ENCODE measurements at regions not wholly inside any gene's neighbourhood (a gene's known extent, or its start where the extent isn't known, plus 50 kb on each side); places are given as distances from the start of the nearest gene placed in this dataset.

DNA sequence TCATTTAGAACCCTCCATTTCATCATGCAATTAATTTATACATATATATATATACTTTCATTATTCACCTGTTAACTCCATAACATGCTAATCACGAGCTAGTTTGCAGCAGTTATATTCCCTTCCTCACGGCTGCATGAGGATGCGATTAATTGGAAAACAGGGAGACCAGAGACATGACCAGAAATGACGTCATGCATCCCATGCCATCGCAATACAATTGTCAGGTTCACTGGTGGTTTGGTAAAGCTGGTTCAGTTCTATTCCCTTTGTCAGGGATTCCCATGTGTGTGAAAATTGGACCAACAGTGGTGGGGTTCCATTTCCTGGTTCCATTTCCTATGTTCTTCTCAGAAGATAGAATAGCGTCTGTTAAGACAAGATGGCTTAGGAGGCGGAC lies 440.4 kb upstream of the ERCC4 start:
- Histone ChIP-seq H3K9me3 (ENCODE audit: control insufficient read depth, insufficient read depth, low read depth, low read length) (no peaks in the 10 kb centered on the region), H3K4me3 (ENCODE audit: low read depth, low read length) (no peak overlapping the region), H3K36me3 (ENCODE audit: control insufficient read depth in 2 of 2, insufficient read depth in 1 of 2, low read length in 2 of 2) (no peaks in the 10 kb centered on the region), H3K27ac (ENCODE audit: extremely low read depth, low read depth, low read length) (no peak overlapping the region), H3K4me1 (ENCODE audit: control insufficient read depth, insufficient read depth, low read length) (no peaks in the 10 kb centered on the region)
- POLR2A ChIA-PET: no interaction called here
- CTCF ChIA-PET: interaction anchor here (1.7 kb wide), 1 partner anchor 26 kb away, joined by 4 read pairs; no protein-coding TSS in a partner anchor
- TF ChIP-seq, protein P1, sequence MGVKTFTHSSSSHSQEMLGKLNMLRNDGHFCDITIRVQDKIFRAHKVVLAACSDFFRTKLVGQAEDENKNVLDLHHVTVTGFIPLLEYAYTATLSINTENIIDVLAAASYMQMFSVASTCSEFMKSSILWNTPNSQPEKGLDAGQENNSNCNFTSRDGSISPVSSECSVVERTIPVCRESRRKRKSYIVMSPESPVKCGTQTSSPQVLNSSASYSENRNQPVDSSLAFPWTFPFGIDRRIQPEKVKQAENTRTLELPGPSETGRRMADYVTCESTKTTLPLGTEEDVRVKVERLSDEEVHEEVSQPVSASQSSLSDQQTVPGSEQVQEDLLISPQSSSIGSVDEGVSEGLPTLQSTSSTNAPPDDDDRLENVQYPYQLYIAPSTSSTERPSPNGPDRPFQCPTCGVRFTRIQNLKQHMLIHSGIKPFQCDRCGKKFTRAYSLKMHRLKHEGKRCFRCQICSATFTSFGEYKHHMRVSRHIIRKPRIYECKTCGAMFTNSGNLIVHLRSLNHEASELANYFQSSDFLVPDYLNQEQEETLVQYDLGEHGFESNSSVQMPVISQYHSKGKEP (tag by site-specific recombination; IDR thresholded peaks at IDR 0.05): no peak
- no peak for TF ChIP-seq ZBTB20 (tag by site-specific recombination; IDR thresholded peaks at IDR 0.05)
- no peak for TF ChIP-seq GFI1B (tag by site-specific recombination; IDR thresholded peaks at IDR 0.05)
- TF ChIP-seq ZNF274 (IDR thresholded peaks at IDR 0.05; ENCODE audit: low read length): no peak
- no peak for TF ChIP-seq ZNF274 (tag by site-specific recombination; IDR thresholded peaks at IDR 0.05; ENCODE audit: borderline replicate concordance)
- TF ChIP-seq, protein P2, sequence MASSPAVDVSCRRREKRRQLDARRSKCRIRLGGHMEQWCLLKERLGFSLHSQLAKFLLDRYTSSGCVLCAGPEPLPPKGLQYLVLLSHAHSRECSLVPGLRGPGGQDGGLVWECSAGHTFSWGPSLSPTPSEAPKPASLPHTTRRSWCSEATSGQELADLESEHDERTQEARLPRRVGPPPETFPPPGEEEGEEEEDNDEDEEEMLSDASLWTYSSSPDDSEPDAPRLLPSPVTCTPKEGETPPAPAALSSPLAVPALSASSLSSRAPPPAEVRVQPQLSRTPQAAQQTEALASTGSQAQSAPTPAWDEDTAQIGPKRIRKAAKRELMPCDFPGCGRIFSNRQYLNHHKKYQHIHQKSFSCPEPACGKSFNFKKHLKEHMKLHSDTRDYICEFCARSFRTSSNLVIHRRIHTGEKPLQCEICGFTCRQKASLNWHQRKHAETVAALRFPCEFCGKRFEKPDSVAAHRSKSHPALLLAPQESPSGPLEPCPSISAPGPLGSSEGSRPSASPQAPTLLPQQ (tag by site-specific recombination; IDR thresholded peaks at IDR 0.05): no peak
- TF ChIP-seq SP2 (tag by site-specific recombination; IDR thresholded peaks at IDR 0.05): no peak
- no peak for TF ChIP-seq ZNF561 (tag by site-specific recombination; IDR thresholded peaks at IDR 0.05; ENCODE audit: borderline replicate concordance)

DNA sequence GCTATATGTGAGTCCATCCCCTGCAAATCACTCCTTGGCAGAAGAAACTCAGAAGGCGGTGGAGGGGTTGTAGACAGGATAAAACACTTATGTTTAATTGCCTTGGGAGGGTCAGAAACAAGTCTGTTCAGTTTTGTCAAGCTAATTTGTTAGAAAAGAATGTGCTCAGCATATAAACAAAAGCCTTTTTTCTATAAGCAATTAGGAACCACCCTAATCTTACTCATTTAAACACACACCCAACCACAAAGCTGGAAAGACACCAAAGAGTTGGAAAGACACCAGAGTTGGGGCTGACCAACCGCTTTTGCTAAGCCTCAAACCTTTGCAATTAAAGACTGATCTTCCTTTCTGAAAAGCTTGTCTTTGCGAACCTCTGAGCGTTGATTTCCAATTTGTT lies 439.2 kb upstream of the ERCC4 start:
- TF ChIP-seq ZNF138 (tag by site-specific recombination; IDR thresholded peaks at IDR 0.05; ENCODE audit: borderline replicate concordance): no peak
- no peak for TF ChIP-seq SP2 (tag by site-specific recombination; IDR thresholded peaks at IDR 0.05)
- no peak for TF ChIP-seq ZNF155 (tag by site-specific recombination; IDR thresholded peaks at IDR 0.05)
- no peak for TF ChIP-seq KLF10 (tag by site-specific recombination; IDR thresholded peaks at IDR 0.05)
- TF ChIP-seq ZNF174 (tag by site-specific recombination; IDR thresholded peaks at IDR 0.05): no peak
- ChIA-PET CTCF (interaction anchor here (0.6 to 1.7 kb wide), 2 partner anchors 12 to 27 kb away, joined by 4 read pairs; no protein-coding TSS in a partner anchor), POLR2A (no interaction called here)
- Histone ChIP-seq H3K4me1 (ENCODE audit: control insufficient read depth, insufficient read depth, low read length) (no peaks in the 10 kb centered on the region), H3K36me3 (ENCODE audit: control insufficient read depth in 2 of 2, insufficient read depth in 1 of 2, low read length in 2 of 2) (no peaks in the 10 kb centered on the region), H3K9me3 (ENCODE audit: control insufficient read depth, insufficient read depth, low read depth, low read length) (no peaks in the 10 kb centered on the region), H3K27ac (ENCODE audit: extremely low read depth, low read depth, low read length) (no peak overlapping the region), H3K4me3 (ENCODE audit: low read depth, low read length) (no peak overlapping the region)

DNA sequence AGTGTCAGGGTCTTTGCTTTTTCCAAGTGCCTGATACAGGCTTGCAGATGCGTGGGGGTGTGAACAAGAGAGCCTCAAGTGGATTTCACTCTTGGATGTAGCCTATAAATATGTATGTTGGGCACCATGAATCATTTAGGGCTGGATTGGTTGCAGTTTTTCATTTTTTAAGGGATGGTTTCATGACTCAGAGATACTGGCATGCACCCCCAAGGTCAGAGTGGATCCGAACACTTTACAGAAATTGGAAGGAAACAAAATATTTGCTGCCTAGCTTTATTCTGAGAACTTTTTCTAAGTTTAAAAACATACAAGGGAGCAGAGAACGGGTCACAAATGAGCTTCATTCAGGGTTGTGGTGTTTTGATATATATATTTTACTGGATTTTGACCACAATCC lies 436.8 kb upstream of the ERCC4 start:
- H3K4me1 ChIP-seq (ENCODE audit: control insufficient read depth, insufficient read depth, low read length): no peaks in the 10 kb centered on the region
- H3K27ac ChIP-seq (ENCODE audit: extremely low read depth, low read depth, low read length): no peak overlapping the region
- no peaks in the 10 kb centered on the region for H3K36me3 ChIP-seq (ENCODE audit: control insufficient read depth in 2 of 2, insufficient read depth in 1 of 2, low read length in 2 of 2)
- H3K9me3 ChIP-seq (ENCODE audit: control insufficient read depth, insufficient read depth, low read depth, low read length): no peaks in the 10 kb centered on the region
- ChIA-PET POLR2A (no interaction called here), CTCF (no interaction called here)
- H3K4me3 ChIP-seq (ENCODE audit: low read depth, low read length): no peak overlapping the region
- TF ChIP-seq SP2 (tag by site-specific recombination; IDR thresholded peaks at IDR 0.05) (no peak), TCF7L2 (IDR thresholded peaks at IDR 0.05; ENCODE audit: borderline replicate concordance, low read depth, low read length) (no peak), ZNF140 (tag by site-specific recombination; IDR thresholded peaks at IDR 0.05) (no peak), SETDB1 (IDR thresholded peaks at IDR 0.05; ENCODE audit: insufficient read length, low read length) (no peak), ZNF10 (tag by site-specific recombination; IDR thresholded peaks at IDR 0.05) (no peak), ZNF341 (tag by site-specific recombination; IDR thresholded peaks at IDR 0.05; ENCODE audit: low read depth) (no peak), ZNF19 (tag by site-specific recombination; IDR thresholded peaks at IDR 0.05; ENCODE audit: low read depth) (no peak), ZNF155 (tag by site-specific recombination; IDR thresholded peaks at IDR 0.05) (no peak)
- TF ChIP-seq, protein P3, sequence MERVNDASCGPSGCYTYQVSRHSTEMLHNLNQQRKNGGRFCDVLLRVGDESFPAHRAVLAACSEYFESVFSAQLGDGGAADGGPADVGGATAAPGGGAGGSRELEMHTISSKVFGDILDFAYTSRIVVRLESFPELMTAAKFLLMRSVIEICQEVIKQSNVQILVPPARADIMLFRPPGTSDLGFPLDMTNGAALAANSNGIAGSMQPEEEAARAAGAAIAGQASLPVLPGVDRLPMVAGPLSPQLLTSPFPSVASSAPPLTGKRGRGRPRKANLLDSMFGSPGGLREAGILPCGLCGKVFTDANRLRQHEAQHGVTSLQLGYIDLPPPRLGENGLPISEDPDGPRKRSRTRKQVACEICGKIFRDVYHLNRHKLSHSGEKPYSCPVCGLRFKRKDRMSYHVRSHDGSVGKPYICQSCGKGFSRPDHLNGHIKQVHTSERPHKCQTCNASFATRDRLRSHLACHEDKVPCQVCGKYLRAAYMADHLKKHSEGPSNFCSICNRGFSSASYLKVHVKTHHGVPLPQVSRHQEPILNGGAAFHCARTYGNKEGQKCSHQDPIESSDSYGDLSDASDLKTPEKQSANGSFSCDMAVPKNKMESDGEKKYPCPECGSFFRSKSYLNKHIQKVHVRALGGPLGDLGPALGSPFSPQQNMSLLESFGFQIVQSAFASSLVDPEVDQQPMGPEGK (tag by site-specific recombination; IDR thresholded peaks at IDR 0.05): no peak
- TF ChIP-seq, protein P4, sequence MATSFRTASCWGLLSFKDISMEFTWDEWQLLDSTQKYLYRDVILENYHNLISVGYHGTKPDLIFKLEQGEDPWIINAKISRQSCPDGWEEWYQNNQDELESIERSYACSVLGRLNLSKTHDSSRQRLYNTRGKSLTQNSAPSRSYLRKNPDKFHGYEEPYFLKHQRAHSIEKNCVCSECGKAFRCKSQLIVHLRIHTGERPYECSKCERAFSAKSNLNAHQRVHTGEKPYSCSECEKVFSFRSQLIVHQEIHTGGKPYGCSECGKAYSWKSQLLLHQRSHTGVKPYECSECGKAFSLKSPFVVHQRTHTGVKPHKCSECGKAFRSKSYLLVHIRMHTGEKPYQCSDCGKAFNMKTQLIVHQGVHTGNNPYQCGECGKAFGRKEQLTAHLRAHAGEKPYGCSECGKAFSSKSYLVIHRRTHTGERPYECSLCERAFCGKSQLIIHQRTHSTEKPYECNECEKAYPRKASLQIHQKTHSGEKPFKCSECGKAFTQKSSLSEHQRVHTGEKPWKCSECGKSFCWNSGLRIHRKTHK (tag by site-specific recombination; IDR thresholded peaks at IDR 0.05): no peak
- TF ChIP-seq, protein P5, sequence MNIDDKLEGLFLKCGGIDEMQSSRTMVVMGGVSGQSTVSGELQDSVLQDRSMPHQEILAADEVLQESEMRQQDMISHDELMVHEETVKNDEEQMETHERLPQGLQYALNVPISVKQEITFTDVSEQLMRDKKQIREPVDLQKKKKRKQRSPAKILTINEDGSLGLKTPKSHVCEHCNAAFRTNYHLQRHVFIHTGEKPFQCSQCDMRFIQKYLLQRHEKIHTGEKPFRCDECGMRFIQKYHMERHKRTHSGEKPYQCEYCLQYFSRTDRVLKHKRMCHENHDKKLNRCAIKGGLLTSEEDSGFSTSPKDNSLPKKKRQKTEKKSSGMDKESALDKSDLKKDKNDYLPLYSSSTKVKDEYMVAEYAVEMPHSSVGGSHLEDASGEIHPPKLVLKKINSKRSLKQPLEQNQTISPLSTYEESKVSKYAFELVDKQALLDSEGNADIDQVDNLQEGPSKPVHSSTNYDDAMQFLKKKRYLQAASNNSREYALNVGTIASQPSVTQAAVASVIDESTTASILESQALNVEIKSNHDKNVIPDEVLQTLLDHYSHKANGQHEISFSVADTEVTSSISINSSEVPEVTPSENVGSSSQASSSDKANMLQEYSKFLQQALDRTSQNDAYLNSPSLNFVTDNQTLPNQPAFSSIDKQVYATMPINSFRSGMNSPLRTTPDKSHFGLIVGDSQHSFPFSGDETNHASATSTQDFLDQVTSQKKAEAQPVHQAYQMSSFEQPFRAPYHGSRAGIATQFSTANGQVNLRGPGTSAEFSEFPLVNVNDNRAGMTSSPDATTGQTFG (tag by site-specific recombination; IDR thresholded peaks at IDR 0.05; ENCODE audit: borderline replicate concordance): no peak
- TF ChIP-seq, protein P6, sequence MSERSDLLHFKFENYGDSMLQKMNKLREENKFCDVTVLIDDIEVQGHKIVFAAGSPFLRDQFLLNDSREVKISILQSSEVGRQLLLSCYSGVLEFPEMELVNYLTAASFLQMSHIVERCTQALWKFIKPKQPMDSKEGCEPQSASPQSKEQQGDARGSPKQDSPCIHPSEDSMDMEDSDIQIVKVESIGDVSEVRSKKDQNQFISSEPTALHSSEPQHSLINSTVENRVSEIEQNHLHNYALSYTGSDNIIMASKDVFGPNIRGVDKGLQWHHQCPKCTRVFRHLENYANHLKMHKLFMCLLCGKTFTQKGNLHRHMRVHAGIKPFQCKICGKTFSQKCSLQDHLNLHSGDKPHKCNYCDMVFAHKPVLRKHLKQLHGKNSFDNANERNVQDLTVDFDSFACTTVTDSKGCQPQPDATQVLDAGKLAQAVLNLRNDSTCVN (tag by site-specific recombination; optimal IDR thresholded peaks at IDR 0.05): no peak
